Ovary (tissue), 7 donors: ENCODE measurements at regions not wholly inside any gene's neighbourhood (a gene's known extent, or its start where the extent isn't known, plus 50 kb on each side); places are given as distances from the start of the nearest gene placed in this dataset.

ENCODE experiments used
- DNase-seq, 5 donors: peaks; one replicate each; pipeline ENCODE4 v3.0.0-alpha.2; 2019 to 2020
- H3K27ac ChIP-seq, 2 donors: fragments of 200-600 bp; one replicate each; pipeline versions ENCODE4 v1.5.1 to v1.8.0; 2019 to 2022
- H3K27me3 ChIP-seq: fragments of 200-600 bp; one replicate; pipeline ENCODE4 v1.8.0; 2022
- H3K36me3 ChIP-seq: fragments of 200-600 bp; sonication (generic); one replicate; pipeline ENCODE4 v1.5.1; 2019
- H3K4me1 ChIP-seq: one replicate; pipeline ENCODE4 v1.8.1; 2013; ENCODE audit warnings: mild to moderate bottlenecking, moderate library complexity; ENCODE audit not compliant: insufficient read depth
- H3K4me3 ChIP-seq: fragments of 200-600 bp; sonication (generic); one replicate; pipeline ENCODE4 v1.5.1; 2017
- H3K9me3 ChIP-seq, 2 donors: fragments of 200-600 bp in 1 of 2; sonication (generic) in 1 of 2; one replicate each; pipeline versions ENCODE4 v1.5.1 to v1.8.1; 2013 to 2019; ENCODE audit warnings: mild to moderate bottlenecking in 1 of 2, moderate library complexity in 1 of 2
- EP300 ChIP-seq: sonication (generic); formaldehyde crosslinking; IDR thresholded peaks from one replicate; pipeline ENCODE4 v1.6.1; 2017; ENCODE audit warnings: antibody characterized with exemption
- POLR2A ChIP-seq: fragments of 450-650 bp; IDR thresholded peaks from one replicate; pipeline ENCODE4 v1.6.1; 2017; ENCODE audit warnings: antibody characterized with exemption, mild to moderate bottlenecking, moderate library complexity
- WGBS, 3 donors: extraction: QIAGEN DNeasy Blood & Tissue Kit in 1 of 3; methylation state at CpG; one replicate each; pipeline versions ENCODE4 v1.1.5 to v1.1.7; 2013 to 2017; 5-methylcytosine and 5-hydroxymethylcytosine counted together
- intact Hi-C, 4 donors: fragments of 100-400 bp; cut with DNase I; formaldehyde crosslinking; loops; one replicate each; pipeline versions ENCODE4 v1.11.0 to v1.15.1; 2022 to 2023
- TF ChIP-seq, protein P1 (sequence below), 3 donors: fragments of 450-650 bp in 2 of 3; fragments of 200-600 bp in 1 of 3; IDR thresholded peaks; one replicate each; pipeline versions ENCODE4 v1.5.1 to v1.8.0; 2016 to 2022; ENCODE audit warnings: antibody characterized with exemption in 3 of 3, mild to moderate bottlenecking in 1 of 3
- donor health status: DM: no; HTN: no; CAD: no; lungs with moderate emphysema.
- donor health status: DM: no; HTN: no; CAD: no.
- donor health status: Bipolar disorder and iron deficiency.
- donor health status: DM: no; HTN: no; CAD: no.
- donor health status: DM: yes; HTN: yes; CAD: no.

DNA sequence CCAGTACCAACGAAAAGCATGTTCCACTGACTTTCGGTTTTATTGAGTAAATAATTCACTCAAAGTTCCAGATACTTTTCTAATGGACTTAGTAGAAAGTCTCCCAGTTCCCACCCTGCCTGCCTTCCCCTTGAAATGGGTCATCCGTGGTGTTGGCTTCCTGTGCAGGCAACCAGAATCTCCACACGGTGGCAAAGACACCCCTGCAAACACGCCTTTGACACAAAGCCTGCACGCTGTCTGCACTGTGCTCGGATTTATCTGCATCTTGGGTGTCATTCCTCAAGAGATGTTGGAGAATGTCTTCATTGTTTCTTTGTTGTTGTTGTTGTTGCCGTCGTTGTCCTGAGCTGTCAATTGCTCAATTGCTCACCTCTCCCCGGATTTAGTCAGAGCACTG, 150.0 kb upstream of the IRX2 start:
- 73 to 79% (median 74%) methylated on average over 10 of the region's 10 CpGs for WGBS, 3 donors
- intact Hi-C loops = no loop called here

DNA sequence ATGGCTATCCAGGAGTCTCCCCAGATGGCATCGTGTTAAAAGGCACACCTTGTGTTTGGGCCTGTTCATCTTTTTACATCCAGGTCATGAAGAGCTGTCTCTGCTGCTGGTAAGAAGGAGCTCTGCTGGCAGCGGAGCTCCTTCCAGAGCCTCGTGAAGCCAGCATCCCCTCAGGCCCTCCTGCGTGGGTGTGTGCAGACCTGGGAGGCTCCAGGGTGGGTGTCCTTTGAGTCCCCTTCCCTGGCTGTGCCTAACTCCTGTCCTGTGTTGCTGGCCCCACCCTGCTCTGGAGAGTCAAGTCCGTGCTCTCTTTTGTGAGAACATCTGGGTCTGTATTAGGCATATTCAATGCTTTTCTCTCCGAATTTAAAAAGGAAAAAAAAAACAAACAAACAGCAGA, 149.6 kb upstream of the IRX2 start:
- no peak overlapping the region for H3K27ac ChIP-seq
- TF ChIP-seq POLR2A = no peak
- no peak for TF ChIP-seq EP300
- TF ChIP-seq, protein P1, sequence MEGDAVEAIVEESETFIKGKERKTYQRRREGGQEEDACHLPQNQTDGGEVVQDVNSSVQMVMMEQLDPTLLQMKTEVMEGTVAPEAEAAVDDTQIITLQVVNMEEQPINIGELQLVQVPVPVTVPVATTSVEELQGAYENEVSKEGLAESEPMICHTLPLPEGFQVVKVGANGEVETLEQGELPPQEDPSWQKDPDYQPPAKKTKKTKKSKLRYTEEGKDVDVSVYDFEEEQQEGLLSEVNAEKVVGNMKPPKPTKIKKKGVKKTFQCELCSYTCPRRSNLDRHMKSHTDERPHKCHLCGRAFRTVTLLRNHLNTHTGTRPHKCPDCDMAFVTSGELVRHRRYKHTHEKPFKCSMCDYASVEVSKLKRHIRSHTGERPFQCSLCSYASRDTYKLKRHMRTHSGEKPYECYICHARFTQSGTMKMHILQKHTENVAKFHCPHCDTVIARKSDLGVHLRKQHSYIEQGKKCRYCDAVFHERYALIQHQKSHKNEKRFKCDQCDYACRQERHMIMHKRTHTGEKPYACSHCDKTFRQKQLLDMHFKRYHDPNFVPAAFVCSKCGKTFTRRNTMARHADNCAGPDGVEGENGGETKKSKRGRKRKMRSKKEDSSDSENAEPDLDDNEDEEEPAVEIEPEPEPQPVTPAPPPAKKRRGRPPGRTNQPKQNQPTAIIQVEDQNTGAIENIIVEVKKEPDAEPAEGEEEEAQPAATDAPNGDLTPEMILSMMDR (IDR thresholded peaks at IDR 0.05) = no peak

More for the DNA sequence above, 150.0 kb upstream of the IRX2 start:
- Histone ChIP-seq H3K27me3 (no peaks in the 10 kb centered on the region), H3K36me3 (no peaks in the 10 kb centered on the region), H3K27ac (no peak overlapping the region), H3K4me3 (no peak overlapping the region), H3K4me1 (no peaks in the 10 kb centered on the region), H3K9me3 (no peaks in the 10 kb centered on the region)
- DNase-seq = no peak
- TF ChIP-seq, protein P1 (IDR thresholded peaks at IDR 0.05) = no peak
- no peak for TF ChIP-seq POLR2A

DNA sequence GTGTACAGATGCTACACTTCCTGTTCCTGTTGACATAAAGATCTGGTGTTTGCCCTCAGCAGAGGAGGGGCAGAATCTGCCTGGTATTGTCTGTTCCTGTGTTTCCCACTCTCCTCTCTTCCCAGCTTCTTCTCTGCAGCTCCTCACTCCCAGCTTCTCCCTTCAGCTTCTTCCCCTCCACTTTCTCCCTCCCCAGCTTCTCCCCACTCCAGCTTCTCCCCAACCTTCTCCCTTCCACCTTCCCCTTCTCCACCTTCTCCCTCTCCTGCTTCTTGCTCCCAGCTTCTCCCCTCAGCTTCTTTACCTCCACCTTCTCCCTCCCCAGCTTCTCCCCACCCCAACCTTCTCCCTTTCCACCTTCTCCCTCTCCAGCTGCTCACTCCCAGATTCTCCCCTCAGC, 148.9 kb upstream of the IRX2 start:
- H3K4me1 ChIP-seq = no peaks in the 10 kb centered on the region
- intact Hi-C loops = no loop called here
- H3K36me3 ChIP-seq = no peaks in the 10 kb centered on the region
- TF ChIP-seq, protein P1 (IDR thresholded peaks at IDR 0.05) = no peak
- TF ChIP-seq POLR2A (no peak), EP300 (no peak)
- H3K27me3 ChIP-seq = no peaks in the 10 kb centered on the region
- no peak overlapping the region for H3K27ac ChIP-seq
- H3K4me3 ChIP-seq = no peak overlapping the region
- H3K9me3 ChIP-seq = no peaks in the 10 kb centered on the region
- no peak for DNase-seq

More for the DNA sequence above, 149.6 kb upstream of the IRX2 start:
- H3K9me3 ChIP-seq = no peaks in the 10 kb centered on the region
- no peak for DNase-seq
- 68 to 78% (median 72%) methylated on average over 6 of the region's 6 CpGs for WGBS, 3 donors
- intact Hi-C loops = no loop called here
- no peaks in the 10 kb centered on the region for H3K27me3 ChIP-seq
- no peaks in the 10 kb centered on the region for H3K36me3 ChIP-seq
- no peaks in the 10 kb centered on the region for H3K4me1 ChIP-seq
- no peak overlapping the region for H3K4me3 ChIP-seq

DNA sequence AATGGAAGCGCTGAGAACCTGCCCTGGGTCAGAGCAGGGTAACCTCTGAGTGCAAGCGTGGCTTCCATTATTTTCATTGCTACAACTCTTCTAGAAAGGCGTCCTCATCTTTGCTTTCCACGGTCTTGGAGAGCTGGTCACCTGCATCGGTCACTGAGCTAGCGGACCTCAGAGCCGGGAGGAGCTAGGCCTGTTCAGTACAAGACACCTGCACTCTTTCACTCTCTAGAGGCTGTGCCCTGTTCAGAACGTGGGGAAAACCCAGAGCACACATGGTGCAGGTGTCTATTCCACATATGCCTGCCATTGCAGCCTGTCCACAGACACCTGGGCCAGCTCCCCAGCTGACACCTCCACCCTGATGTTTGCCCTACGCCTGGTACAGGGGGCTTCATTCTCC, 147.8 kb upstream of the IRX2 start:
- H3K36me3 ChIP-seq = no peaks in the 10 kb centered on the region
- WGBS, 3 donors = 73 to 81% (median 76%) methylated on average over 9 of the region's 9 CpGs
- H3K9me3 ChIP-seq = no peaks in the 10 kb centered on the region
- H3K27me3 ChIP-seq = no peaks in the 10 kb centered on the region
- intact Hi-C loops = no loop called here
- TF ChIP-seq, protein P1 (IDR thresholded peaks at IDR 0.05) = no peak
- no peak for TF ChIP-seq EP300
- no peak for TF ChIP-seq POLR2A
- DNase-seq = no peak
- no peaks in the 10 kb centered on the region for H3K4me1 ChIP-seq
- H3K4me3 ChIP-seq = no peak overlapping the region
- no peak overlapping the region for H3K27ac ChIP-seq

DNA sequence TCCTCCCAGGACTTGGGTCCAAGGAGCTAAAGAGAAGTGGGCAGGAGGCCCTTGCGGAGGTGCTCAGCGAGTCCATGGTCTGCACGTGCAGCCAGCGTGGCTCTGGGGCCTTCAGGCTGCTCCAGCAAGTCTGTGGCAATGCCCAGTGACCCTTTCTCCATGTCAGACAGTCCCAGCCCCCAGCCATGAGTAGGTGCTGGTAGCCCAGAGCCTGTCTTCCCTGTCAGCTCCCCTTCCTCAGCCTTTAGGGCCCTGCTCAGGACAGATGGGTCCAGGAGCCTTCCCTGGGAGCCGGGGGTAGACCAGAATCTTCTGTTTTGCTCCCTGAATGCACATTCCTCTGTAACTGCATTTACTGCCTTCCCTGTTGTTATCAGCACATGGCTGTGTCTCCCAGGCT, 147.2 kb upstream of the IRX2 start:
- no peak for DNase-seq
- Histone ChIP-seq H3K4me3 (no peak overlapping the region), H3K27ac (no peak overlapping the region), H3K27me3 (no peaks in the 10 kb centered on the region), H3K4me1 (no peaks in the 10 kb centered on the region), H3K36me3 (no peaks in the 10 kb centered on the region), H3K9me3 (no peaks in the 10 kb centered on the region)
- WGBS, 3 donors = 61 to 77% (median 67%) methylated on average over 5 of the region's 5 CpGs
- intact Hi-C loops = no loop called here
- no peak for TF ChIP-seq EP300
- TF ChIP-seq, protein P1 (IDR thresholded peaks at IDR 0.05) = no peak
- no peak for TF ChIP-seq POLR2A
